ENCODE measurements at regions not wholly inside any gene's neighbourhood (a gene's known extent, or its start where the extent isn't known, plus 50 kb on each side); places are given as distances from the start of the nearest gene placed in this dataset.

DNA sequence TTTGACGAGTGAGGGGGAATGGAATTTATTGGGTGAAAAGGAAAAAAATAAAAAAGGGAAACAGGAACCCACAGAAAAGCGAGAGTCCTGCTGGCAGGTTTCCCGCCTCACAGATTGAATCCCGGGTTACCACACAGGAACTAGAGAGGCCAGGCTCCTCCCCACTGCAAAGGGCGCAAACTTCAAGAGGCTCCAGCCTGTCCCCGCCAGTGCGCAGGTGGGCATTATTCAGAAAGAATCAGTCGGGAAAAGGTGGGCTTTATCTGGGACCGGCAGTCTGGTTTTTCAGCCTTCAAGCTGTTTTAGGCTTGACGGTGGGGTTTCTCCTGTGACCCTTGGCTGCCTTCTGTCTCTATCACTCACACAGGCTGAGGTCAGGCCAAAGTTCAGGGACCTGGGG, 1496.8 kb downstream of the RPA4 start:
- no peak for DNase-seq
- 76 to 91% methylated on average over 7 to 10 of the region's 10 CpGs for WGBS, 2 donors
- intact Hi-C loops (cut with DNase I): no loop called here
- Histone ChIP-seq H3K9me3 (no peaks in the 10 kb centered on the region), H3K4me3 (replicated peaks in 1 of 3) (no peak overlapping the region), H3K27me3 (no peaks in the 10 kb centered on the region), H3K36me3 (no peaks in the 10 kb centered on the region), H3K4me1 (no peaks in the 10 kb centered on the region), H3K27ac (no peak overlapping the region)
- TF ChIP-seq POLR2A (IDR thresholded peaks at IDR 0.05): no peak
- TF ChIP-seq, protein P1, sequence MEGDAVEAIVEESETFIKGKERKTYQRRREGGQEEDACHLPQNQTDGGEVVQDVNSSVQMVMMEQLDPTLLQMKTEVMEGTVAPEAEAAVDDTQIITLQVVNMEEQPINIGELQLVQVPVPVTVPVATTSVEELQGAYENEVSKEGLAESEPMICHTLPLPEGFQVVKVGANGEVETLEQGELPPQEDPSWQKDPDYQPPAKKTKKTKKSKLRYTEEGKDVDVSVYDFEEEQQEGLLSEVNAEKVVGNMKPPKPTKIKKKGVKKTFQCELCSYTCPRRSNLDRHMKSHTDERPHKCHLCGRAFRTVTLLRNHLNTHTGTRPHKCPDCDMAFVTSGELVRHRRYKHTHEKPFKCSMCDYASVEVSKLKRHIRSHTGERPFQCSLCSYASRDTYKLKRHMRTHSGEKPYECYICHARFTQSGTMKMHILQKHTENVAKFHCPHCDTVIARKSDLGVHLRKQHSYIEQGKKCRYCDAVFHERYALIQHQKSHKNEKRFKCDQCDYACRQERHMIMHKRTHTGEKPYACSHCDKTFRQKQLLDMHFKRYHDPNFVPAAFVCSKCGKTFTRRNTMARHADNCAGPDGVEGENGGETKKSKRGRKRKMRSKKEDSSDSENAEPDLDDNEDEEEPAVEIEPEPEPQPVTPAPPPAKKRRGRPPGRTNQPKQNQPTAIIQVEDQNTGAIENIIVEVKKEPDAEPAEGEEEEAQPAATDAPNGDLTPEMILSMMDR (IDR thresholded peaks at IDR 0.05): no peak

DNA sequence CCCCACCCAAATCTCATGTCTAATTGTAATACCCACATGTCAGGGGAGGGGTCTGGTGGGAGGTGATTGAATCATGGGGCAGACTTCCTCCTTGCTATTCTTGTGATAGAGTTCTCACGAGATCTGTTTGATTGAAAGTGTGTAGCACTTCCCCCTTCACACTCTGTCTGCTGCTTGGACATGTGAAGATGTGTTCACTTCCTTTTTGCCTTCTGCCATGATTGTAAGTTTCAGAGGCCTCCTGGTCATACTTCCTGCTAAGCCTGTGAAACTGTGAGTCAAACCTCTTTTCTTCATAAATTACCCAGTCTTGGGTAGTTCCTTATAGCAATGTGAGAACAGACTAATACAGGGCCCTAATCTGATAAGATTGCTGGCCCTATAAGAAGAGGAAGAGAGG, 1514.8 kb downstream of the RPA4 start:
- DNase-seq: no peak
- Histone ChIP-seq H3K36me3 (no peaks in the 10 kb centered on the region), H3K4me3 (replicated peaks in 1 of 3) (no peak overlapping the region), H3K9me3 (no peaks in the 10 kb centered on the region), H3K4me1 (no peaks in the 10 kb centered on the region), H3K27ac (no peak overlapping the region), H3K27me3 (no peaks in the 10 kb centered on the region)
- TF ChIP-seq, protein P1 (IDR thresholded peaks at IDR 0.05): no peak
- no peak for TF ChIP-seq POLR2A (IDR thresholded peaks at IDR 0.05)
- intact Hi-C loops (cut with DNase I): no loop called here
- 55 to 60% methylated on average over 1 of the region's 1 CpG for WGBS, 2 donors

DNA sequence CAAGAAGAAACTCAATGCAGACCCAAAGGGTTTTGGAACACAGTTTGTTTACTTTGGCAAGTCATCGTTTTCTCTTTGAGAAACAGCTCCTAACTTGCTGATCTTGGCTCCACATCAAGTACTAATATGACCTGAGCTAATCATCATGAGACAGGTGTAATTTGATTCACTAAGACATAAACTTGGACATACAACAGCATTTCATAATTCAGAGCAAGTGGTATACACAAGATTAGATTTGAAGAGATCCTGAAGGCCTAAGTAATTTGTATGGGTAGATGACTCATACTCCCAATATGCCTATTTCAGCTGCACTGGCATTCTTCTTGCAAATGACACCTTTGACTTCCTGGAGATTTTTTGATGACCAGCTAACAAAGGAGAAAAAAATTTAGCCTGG, 1521.7 kb downstream of the RPA4 start:
- Histone ChIP-seq H3K4me1 (no peaks in the 10 kb centered on the region), H3K27ac (no peak overlapping the region), H3K27me3 (no peaks in the 10 kb centered on the region), H3K36me3 (no peaks in the 10 kb centered on the region), H3K4me3 (replicated peaks in 1 of 3) (no peak overlapping the region), H3K9me3 (no peaks in the 10 kb centered on the region)
- intact Hi-C loops (cut with DNase I): no loop called here
- WGBS, 2 donors: 33 to 57% methylated on average over 1 of the region's 1 CpG
- no peak for TF ChIP-seq POLR2A (IDR thresholded peaks at IDR 0.05)
- TF ChIP-seq, protein P1 (IDR thresholded peaks at IDR 0.05): no peak
- DNase-seq: no peak

DNA sequence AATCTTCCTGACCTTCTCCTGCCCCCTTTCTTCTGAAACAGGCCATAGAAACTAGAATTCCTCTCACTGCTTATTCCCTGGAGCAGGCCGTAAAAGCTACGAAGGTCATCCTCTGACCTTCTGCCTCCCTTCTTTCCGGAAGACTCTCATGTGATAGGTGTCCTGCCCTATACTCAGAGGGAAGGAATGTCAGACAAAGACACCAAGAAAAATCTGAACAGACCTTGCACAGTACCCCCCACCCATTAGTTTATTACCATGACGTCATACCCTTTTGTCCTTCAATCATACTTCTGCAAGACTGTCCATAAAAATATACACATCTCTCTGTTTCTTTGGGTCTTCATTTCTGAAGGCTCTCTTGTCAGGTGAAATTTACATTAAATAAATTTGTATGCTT, 1523.9 kb downstream of the RPA4 start:
- DNase-seq: no peak
- no peaks in the 10 kb centered on the region for H3K27me3 ChIP-seq
- intact Hi-C loops (cut with DNase I): no loop called here
- TF ChIP-seq, protein P1 (IDR thresholded peaks at IDR 0.05): no peak
- no peak for TF ChIP-seq POLR2A (IDR thresholded peaks at IDR 0.05)
- no peak overlapping the region for H3K4me3 ChIP-seq (replicated peaks in 1 of 3)
- no peaks in the 10 kb centered on the region for H3K36me3 ChIP-seq
- no peaks in the 10 kb centered on the region for H3K9me3 ChIP-seq
- WGBS, 2 donors: 93 to 94% methylated on average over 4 of the region's 4 CpGs
- no peaks in the 10 kb centered on the region for H3K4me1 ChIP-seq
- H3K27ac ChIP-seq: no peak overlapping the region

DNA sequence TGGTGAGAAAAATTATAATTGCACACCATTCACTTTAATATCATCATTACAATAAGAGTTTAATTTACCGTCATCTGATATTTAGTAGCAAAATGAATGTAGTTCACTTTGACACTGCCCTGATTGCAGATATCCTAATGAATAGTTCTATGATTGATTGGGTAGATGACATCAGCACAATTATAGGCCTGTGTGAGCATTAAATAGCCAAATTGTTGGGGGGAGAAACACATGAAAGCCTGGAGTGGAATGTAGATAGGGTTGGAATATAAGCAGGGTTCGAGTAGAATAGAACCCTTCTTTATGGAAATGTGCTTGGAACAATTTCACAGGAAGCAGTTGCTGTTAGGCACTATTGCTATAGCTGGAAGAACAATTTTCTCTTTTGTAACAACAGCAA, 1526.2 kb downstream of the RPA4 start:
- no peaks in the 10 kb centered on the region for H3K27me3 ChIP-seq
- intact Hi-C loops (cut with DNase I): no loop called here
- WGBS, 2 donors: 72 to 79% methylated on average over 2 of the region's 2 CpGs
- H3K9me3 ChIP-seq: no peaks in the 10 kb centered on the region
- no peaks in the 10 kb centered on the region for H3K4me1 ChIP-seq
- H3K4me3 ChIP-seq (replicated peaks in 1 of 3): no peak overlapping the region
- no peak overlapping the region for H3K27ac ChIP-seq
- H3K36me3 ChIP-seq: no peaks in the 10 kb centered on the region
- no peak for DNase-seq
- TF ChIP-seq, protein P1 (IDR thresholded peaks at IDR 0.05): no peak
- no peak for TF ChIP-seq POLR2A (IDR thresholded peaks at IDR 0.05)
